AG04450 (cell line): ENCODE measurements at regions not wholly inside any gene's neighbourhood (a gene's known extent, or its start where the extent isn't known, plus 50 kb on each side); places are given as distances from the start of the nearest gene placed in this dataset.

Experiments used
- CTCF ChIA-PET: fragments of 300-600, 350-600 bp; formaldehyde crosslinking; extraction: SDS; loops from one replicate; lab custom pipeline; 2022; ENCODE audit warnings: antibody characterized with exemption, inconsistent platforms; lab: Charles Lee
- POLR2A ChIA-PET: fragments of 350-600 bp; formaldehyde crosslinking; extraction: SDS; loops from one replicate; lab custom pipeline; 2021; ENCODE audit warnings: antibody characterized with exemption, inconsistent platforms; lab: Yijun Ruan, JAX
- DNase-seq: peaks from one replicate; pipeline ENCODE4 v3.0.0-alpha.2; 2011; ENCODE audit warnings: low read depth, low spot score
- H3K27ac ChIP-seq: one replicate; pipeline ENCODE4 v1.5.1; 2012; ENCODE audit warnings: low read depth, low read length, control low read depth
- H3K27me3 ChIP-seq: one replicate; pipeline ENCODE4 v1.6.0; 2012; ENCODE audit warnings: low read length; ENCODE audit not compliant: control insufficient read depth, insufficient read depth
- H3K4me3 ChIP-seq: 2 replicates; pipeline ENCODE4 v1.5.1; 2011; ENCODE audit warnings: mild to moderate bottlenecking, low read depth, low read length, control low read depth
- H3K9me3 ChIP-seq: 2 replicates; pipeline ENCODE4 v1.5.1; 2012; ENCODE audit warnings: low read length; ENCODE audit not compliant: control insufficient read depth, insufficient read depth
- TF ChIP-seq, protein P1 (sequence below): IDR thresholded peaks from 2 replicates; pipeline ENCODE4 v1.5.1; 2011; ENCODE audit warnings: low read depth, low read length, control low read depth, inconsistent platforms

DNA sequence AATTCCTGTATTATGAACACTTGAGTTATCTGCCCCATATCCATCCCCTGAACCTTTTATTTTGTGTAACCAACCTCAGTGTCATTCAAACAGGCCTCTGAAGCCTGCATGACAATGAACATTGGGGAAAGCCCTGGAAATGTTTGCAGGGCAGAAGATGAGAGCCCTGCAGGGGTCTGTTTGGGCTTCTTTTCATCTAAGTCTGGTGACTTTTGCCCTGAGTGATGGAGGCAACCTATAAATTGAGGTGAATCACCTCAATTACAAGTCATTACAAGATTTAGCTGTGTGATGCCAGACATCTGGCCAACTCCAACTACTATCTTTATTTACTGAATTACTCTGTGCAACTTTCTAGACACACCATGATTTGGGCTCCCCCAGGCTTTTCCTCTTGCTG is 189.2 kb downstream of the MAF start:
- Histone ChIP-seq H3K27me3 (no peaks in the 10 kb centered on the region), H3K4me3 (no peak overlapping the region), H3K27ac (no peak overlapping the region), H3K9me3 (peaks cover 34% of the 10 kb centered on the region)
- TF ChIP-seq, protein P1, sequence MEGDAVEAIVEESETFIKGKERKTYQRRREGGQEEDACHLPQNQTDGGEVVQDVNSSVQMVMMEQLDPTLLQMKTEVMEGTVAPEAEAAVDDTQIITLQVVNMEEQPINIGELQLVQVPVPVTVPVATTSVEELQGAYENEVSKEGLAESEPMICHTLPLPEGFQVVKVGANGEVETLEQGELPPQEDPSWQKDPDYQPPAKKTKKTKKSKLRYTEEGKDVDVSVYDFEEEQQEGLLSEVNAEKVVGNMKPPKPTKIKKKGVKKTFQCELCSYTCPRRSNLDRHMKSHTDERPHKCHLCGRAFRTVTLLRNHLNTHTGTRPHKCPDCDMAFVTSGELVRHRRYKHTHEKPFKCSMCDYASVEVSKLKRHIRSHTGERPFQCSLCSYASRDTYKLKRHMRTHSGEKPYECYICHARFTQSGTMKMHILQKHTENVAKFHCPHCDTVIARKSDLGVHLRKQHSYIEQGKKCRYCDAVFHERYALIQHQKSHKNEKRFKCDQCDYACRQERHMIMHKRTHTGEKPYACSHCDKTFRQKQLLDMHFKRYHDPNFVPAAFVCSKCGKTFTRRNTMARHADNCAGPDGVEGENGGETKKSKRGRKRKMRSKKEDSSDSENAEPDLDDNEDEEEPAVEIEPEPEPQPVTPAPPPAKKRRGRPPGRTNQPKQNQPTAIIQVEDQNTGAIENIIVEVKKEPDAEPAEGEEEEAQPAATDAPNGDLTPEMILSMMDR, result no peak
- ChIA-PET POLR2A (no interaction called here), CTCF (no interaction called here)
- DNase-seq, result no peak

DNA sequence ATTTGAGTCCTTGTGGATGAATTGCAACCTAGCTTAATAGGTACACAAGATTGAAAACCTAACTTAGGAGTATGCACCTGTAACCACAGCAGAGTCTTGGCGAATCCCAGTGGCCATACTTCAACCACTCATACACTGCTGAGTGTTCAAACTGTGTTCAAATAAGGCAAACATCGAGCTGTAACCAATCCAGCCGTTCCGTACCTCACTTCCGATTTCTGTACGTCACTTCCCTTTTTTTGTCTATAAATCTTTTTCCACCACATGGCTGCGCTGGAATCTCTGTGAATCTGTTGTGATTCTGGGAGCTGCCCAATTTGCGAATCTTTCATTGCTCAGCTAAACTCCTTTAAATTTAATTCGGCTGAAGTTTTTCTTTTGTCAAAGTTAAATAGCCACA is 190.6 kb downstream of the MAF start:
- H3K27ac ChIP-seq, result no peak overlapping the region
- H3K27me3 ChIP-seq, result no peaks in the 10 kb centered on the region
- POLR2A ChIA-PET, result no interaction called here
- peaks cover 40% of the 10 kb centered on the region for H3K9me3 ChIP-seq
- DNase-seq, result no peak
- CTCF ChIA-PET, result no interaction called here
- TF ChIP-seq, protein P1, result no peak
- no peak overlapping the region for H3K4me3 ChIP-seq

DNA sequence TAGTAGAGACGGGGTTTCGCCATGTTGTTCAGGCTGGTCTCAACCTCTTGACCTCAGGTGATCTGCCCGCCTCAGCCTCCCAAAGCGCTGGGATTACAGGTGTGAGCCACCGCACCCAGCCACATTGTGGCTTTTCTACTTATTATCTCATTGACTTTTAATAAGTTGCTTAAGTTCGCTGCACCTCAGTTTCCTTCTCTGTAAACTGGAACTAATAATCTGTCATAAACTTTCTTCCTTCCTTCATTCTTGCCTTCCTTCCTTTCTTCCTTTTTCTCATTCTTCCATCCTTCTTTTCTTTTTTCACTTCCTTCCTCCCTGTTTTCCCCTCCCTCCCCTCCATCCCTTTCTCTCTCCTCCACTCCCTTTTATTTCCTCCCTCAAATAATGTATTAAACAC is 192.2 kb downstream of the MAF start:
- no peak for DNase-seq

DNA sequence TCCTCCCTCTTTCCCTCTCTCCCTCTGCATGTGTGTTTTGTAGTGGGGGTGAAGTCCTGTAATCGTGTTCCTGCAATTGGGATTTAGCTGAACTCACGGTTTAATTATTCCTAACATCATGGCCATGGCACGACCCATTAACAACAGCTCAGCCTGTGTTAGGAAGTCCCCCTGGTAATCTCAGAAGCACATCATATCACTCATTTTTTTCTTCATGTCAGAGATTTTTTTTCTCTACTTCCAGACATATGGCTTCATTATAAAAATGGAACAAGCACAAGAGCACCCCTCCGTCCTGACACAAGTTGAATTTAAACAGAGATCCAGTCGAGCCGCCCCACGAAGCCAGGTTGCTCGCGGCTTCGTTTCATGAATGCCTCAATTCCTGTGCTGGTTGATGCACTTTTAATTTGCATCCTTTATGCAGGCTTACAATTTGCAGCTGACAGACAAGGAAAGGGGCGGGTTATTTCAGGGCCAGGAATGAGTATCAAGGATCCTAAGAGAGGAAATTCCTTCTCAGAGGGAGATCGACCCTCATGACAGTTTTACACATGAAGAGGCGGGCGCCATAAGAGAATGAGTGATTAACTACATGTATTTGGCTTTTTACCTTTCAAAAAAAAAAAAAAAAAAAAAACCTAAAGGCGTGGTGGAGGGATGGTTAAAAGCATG is 192.9 kb downstream of the MAF start:
- Histone ChIP-seq H3K9me3 (peaks cover 58% of the 10 kb centered on the region), H3K27ac (no peak overlapping the region), H3K27me3 (no peaks in the 10 kb centered on the region), H3K4me3 (no peak overlapping the region)
- no peak for DNase-seq
- ChIA-PET POLR2A (no interaction called here), CTCF (interaction anchor here (0.5 to 0.7 kb wide), 2 partner anchors 360 to 1426 kb away, joined by 4 to 6 read pairs; no protein-coding TSS in a partner anchor)
- TF ChIP-seq, protein P1, result no peak

More for the DNA sequence above, 192.2 kb downstream of the MAF start:
- H3K27ac ChIP-seq, result no peak overlapping the region
- no peaks in the 10 kb centered on the region for H3K27me3 ChIP-seq
- no peak overlapping the region for H3K4me3 ChIP-seq
- H3K9me3 ChIP-seq, result peaks cover 51% of the 10 kb centered on the region
- POLR2A ChIA-PET, result no interaction called here
- TF ChIP-seq, protein P1, result no peak
- CTCF ChIA-PET, result interaction anchor here (0.7 kb wide), 1 partner anchor 1425 kb away, joined by 6 read pairs; no protein-coding TSS in a partner anchor

DNA sequence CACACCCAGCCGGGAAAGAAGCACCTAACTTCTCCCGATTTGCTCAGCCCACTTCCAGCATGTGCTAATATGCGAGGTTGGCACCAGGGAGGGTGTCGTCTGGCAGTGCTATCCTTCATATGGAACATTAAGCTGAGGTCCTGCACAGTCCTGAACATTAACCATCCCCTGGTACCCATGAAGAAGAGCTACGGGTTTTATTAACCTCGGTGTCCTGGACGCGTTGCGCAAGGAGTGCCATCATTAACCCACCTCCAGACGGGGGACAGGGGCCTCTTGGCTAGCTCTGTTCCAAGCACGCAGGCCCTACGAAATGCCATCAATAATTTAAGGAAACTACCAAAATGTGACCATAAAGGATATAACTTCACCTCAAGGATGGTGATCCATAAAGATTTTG is 193.5 kb downstream of the MAF start:
- CTCF ChIA-PET, result interaction anchor here (0.5 kb wide), 1 partner anchor 359 kb away, joined by 4 read pairs; no protein-coding TSS in a partner anchor
- Histone ChIP-seq H3K9me3 (peaks cover 59% of the 10 kb centered on the region), H3K4me3 (no peak overlapping the region), H3K27ac (no peak overlapping the region), H3K27me3 (no peaks in the 10 kb centered on the region)
- DNase-seq, result no peak
- POLR2A ChIA-PET, result no interaction called here
- TF ChIP-seq, protein P1, result no peak
